Spinal cord (tissue), 9 donors: ENCODE measurements at regions not wholly inside any gene's neighbourhood (a gene's known extent, or its start where the extent isn't known, plus 50 kb on each side); places are given as distances from the start of the nearest gene placed in this dataset.

Experiments used
- DNase-seq, 6 donors: peaks; one replicate each; pipeline versions ENCODE4 v3.0.0 to v3.0.0-alpha.2; 2013 to 2015; ENCODE audit warnings: low spot score in 6 of 6, low read depth in 4 of 6
- H3K27ac ChIP-seq: one replicate; pipeline ENCODE4 v1.5.1; 2013; ENCODE audit warnings: low read depth, low read length, control low read depth
- H3K27me3 ChIP-seq: one replicate; pipeline ENCODE4 v1.6.1; 2013; ENCODE audit warnings: low read length; ENCODE audit not compliant: control insufficient read depth, insufficient read depth
- H3K36me3 ChIP-seq: one replicate; pipeline ENCODE4 v1.6.1; 2013; ENCODE audit warnings: low read length; ENCODE audit not compliant: control insufficient read depth, insufficient read depth
- H3K4me1 ChIP-seq: one replicate; pipeline ENCODE4 v1.6.1; 2013; ENCODE audit warnings: low read length; ENCODE audit not compliant: control insufficient read depth, insufficient read depth
- H3K4me3 ChIP-seq: one replicate; pipeline ENCODE4 v1.5.1; 2013; ENCODE audit warnings: low read depth, low read length, control low read depth
- H3K9me3 ChIP-seq: one replicate; pipeline ENCODE4 v1.6.1; 2013; ENCODE audit warnings: low read length; ENCODE audit not compliant: control insufficient read depth, insufficient read depth
- WGBS: methylation state at CpG from one replicate; pipeline ENCODE4 v1.1.5; 2013; ENCODE audit warnings: missing lambda C conversion rate; ENCODE audit not compliant: insufficient coverage; 5-methylcytosine and 5-hydroxymethylcytosine counted together
- donor health status: healthy.

DNA sequence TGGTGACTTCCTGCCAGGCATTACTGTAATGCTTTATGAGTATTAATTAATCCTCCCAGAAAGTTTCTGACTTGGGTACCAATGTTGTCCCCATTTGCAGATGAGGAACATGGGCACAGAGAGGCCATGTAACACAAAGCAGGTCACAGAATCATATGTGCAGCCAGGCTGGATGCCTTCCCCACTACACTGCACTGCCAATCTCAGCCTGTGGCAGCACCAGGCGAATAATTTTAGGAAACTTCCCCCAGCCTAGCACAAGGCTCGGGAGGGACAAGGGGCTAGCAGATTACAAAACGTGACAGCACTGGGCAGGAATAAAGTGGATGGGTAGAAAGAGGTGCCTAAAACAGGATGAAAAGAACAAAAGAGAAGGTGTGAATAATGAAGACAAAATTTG is 331.7 kb upstream of the PROX1 start:
- Histone ChIP-seq H3K4me3 (no peak overlapping the region), H3K9me3 (no peaks in the 10 kb centered on the region), H3K27me3 (no peaks in the 10 kb centered on the region), H3K27ac (no peak overlapping the region), H3K36me3 (no peaks in the 10 kb centered on the region), H3K4me1 (no peaks in the 10 kb centered on the region)
- 39% methylated on average over 2 of the region's 3 CpGs for WGBS
- DNase-seq, result no peak

DNA sequence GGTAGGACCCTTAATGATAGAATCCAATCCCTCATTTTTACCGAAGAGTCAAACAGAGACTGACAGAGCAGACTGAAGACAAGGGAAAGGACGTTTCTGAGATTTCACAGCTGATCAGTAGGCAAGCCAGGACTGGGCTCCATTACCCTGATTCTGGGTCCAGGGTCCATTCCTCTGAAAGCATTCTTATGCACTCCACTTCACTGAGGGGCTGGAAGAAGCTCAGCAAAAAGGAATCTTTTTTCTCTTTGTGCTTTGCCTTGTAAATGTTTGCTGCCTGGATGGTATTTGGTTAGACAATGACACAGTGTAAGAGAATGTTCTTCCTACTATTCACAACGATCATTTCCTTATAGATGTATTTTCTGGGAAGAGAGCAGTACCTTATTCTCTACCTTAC is 331.3 kb upstream of the PROX1 start:
- no peak for DNase-seq
- no peak overlapping the region for H3K4me3 ChIP-seq
- no peaks in the 10 kb centered on the region for H3K9me3 ChIP-seq
- no peaks in the 10 kb centered on the region for H3K27me3 ChIP-seq
- H3K4me1 ChIP-seq, result no peaks in the 10 kb centered on the region
- H3K36me3 ChIP-seq, result no peaks in the 10 kb centered on the region
- 64% methylated on average over 2 of the region's 3 CpGs for WGBS
- no peak overlapping the region for H3K27ac ChIP-seq

- no peaks in the 10 kb centered on the region for H3K27me3 ChIP-seq
- H3K4me1 ChIP-seq, result no peaks in the 10 kb centered on the region
- no peak for DNase-seq
- no peak overlapping the region for H3K4me3 ChIP-seq
- H3K36me3 ChIP-seq, result no peaks in the 10 kb centered on the region
- H3K27ac ChIP-seq, result no peak overlapping the region
- no peaks in the 10 kb centered on the region for H3K9me3 ChIP-seq
- 85% methylated on average over 2 of the region's 3 CpGs for WGBS
Measured at GRCh38 chr1:213657013-213657412, 330.8 kb upstream of the PROX1 start.

- no peaks in the 10 kb centered on the region for H3K4me1 ChIP-seq
- no peak for DNase-seq
- H3K36me3 ChIP-seq, result no peaks in the 10 kb centered on the region
- WGBS, result 92% methylated on average over 2 of the region's 2 CpGs
- H3K9me3 ChIP-seq, result no peaks in the 10 kb centered on the region
- no peaks in the 10 kb centered on the region for H3K27me3 ChIP-seq
- no peak overlapping the region for H3K4me3 ChIP-seq
- H3K27ac ChIP-seq, result no peak overlapping the region
Measured at GRCh38 chr1:213657879-213658278, 329.9 kb upstream of the PROX1 start.

DNA sequence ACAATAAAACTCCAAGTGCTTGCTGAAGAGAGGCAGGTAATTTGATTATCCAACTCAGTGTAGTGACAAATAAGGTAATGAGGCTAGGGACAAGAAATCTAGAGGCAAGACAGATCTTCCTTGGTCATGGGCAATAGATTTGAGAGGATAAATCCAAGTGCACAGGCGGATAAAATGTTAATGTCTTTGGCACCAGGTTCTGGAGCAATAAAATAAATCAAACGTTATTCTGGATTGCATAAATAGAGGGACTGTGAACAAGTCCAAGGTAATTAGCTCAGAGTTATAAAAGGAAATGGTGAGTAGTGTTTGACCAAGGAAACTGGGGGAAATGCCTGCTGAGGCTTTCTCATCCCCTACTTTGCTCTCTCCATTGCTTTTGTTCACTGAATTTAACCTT is 329.3 kb upstream of the PROX1 start:
- Histone ChIP-seq H3K9me3 (no peaks in the 10 kb centered on the region), H3K4me1 (no peaks in the 10 kb centered on the region), H3K4me3 (no peak overlapping the region), H3K27ac (no peak overlapping the region), H3K27me3 (no peaks in the 10 kb centered on the region), H3K36me3 (no peaks in the 10 kb centered on the region)
- 37% methylated on average over 2 of the region's 2 CpGs for WGBS
- DNase-seq, result peak in 1 of 6 donors; percentile 26

DNA sequence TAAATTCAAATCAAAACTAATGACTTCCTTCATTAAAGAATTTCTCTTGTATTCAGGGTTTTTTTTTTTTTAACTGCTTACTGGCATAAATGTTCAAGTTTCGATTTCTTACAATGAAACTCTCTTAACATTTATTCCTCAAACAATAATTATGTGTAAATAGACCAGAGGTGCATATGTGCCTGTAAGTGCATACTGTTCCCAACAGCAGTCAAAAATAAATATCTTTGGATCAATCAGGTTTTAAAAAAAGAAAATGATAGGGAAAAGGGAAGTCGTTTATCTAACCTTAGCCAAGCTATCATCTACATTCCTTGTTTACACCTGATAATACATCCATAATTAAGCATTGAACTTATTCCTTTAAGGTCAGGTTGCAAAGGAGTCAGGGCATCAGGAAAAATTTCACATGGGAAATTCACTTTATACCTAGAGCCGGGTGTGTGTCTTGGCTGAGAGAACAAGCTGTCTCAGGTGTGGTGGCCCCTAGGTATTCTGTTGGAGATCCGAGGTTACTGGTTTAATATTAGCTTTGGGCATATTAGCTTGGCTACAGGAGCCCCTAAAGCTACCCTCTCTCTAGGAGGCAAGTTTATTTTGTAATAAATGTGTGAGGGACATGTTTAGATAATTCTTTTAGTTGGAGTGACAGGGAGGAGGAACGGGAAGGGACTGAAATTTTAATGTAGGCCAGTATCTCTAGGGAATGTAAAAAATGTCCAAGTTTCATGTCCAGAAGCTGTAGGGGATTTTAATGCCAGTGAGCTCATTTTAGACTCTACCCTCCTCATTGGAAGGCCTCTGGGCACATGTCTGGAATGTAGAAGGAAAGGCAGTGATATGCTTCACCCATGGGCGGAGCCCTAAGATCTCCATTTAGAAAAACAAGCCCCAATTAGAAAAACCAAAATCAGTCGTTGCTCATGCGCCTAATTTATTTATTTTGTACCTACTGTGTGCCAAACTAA is 327.9 kb upstream of the PROX1 start:
- H3K4me1 ChIP-seq, result no peaks in the 10 kb centered on the region
- 67% methylated on average over 1 of the region's 8 CpGs for WGBS
- no peak for DNase-seq
- H3K27ac ChIP-seq, result no peak overlapping the region
- H3K4me3 ChIP-seq, result no peak overlapping the region
- no peaks in the 10 kb centered on the region for H3K9me3 ChIP-seq
- H3K27me3 ChIP-seq, result no peaks in the 10 kb centered on the region
- no peaks in the 10 kb centered on the region for H3K36me3 ChIP-seq

- DNase-seq, result no peak
- Histone ChIP-seq H3K36me3 (no peaks in the 10 kb centered on the region), H3K9me3 (no peaks in the 10 kb centered on the region), H3K4me1 (no peaks in the 10 kb centered on the region), H3K27ac (no peak overlapping the region), H3K27me3 (no peaks in the 10 kb centered on the region), H3K4me3 (no peak overlapping the region)
- WGBS, result 70% methylated on average over 4 of the region's 9 CpGs
Measured at GRCh38 chr1:213661302-213661701, 326.5 kb upstream of the PROX1 start.

- H3K27ac ChIP-seq, result no peak overlapping the region
- no peak for DNase-seq
- peaks cover 4% of the 10 kb centered on the region for H3K4me1 ChIP-seq
- no peak overlapping the region for H3K4me3 ChIP-seq
- WGBS, result no CpG with 5 or more reads among the region's 2 CpGs
- H3K36me3 ChIP-seq, result no peaks in the 10 kb centered on the region
- H3K9me3 ChIP-seq, result no peaks in the 10 kb centered on the region
- H3K27me3 ChIP-seq, result no peaks in the 10 kb centered on the region
Measured at GRCh38 chr1:213666113-213666512, 321.7 kb upstream of the PROX1 start.

DNA sequence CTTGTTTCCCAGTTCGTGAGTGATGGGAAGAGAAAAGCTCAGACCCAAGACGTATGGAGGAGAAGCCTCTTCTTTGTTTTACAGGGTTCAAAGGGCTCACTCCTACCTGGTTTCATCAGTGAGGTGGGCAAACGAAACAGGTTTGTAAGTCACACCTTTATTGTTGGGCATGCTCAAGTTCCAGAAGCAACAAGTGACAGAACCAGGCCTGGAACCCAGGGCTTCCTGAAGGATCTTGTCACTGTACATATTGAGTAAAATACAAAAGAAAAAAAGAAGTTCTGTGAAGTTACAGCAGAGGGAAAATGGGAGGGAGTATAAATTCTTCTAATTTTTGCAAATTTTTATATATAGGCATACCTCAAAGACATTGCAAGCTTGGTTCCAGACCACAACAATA is 320.9 kb upstream of the PROX1 start:
- H3K4me1 ChIP-seq, result peaks cover 4% of the 10 kb centered on the region
- H3K27ac ChIP-seq, result no peak overlapping the region
- 83% methylated on average over 3 of the region's 3 CpGs for WGBS
- H3K27me3 ChIP-seq, result no peaks in the 10 kb centered on the region
- H3K4me3 ChIP-seq, result no peak overlapping the region
- no peaks in the 10 kb centered on the region for H3K36me3 ChIP-seq
- H3K9me3 ChIP-seq, result no peaks in the 10 kb centered on the region
- DNase-seq, result no peak

DNA sequence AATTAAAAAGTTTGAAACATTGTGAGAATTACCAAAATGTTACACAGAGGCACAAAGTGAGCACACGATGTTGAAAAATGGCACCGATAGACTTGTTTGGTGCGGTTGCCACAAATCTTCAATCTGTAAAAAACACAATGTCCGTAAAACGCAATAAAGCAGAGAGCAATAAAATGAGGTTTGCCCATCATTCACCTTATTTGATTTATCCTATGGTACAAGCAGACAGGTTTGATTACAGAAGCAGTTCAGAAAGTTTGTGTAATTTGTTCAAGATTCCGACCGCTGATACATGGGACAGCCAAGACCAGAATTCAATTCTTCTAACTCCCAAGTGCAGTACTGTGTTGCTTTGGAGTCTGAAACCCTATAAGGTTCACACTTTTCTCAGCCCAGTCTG is 318.3 kb upstream of the PROX1 start:
- Histone ChIP-seq H3K36me3 (no peaks in the 10 kb centered on the region), H3K4me1 (peaks cover 4% of the 10 kb centered on the region), H3K27ac (no peak overlapping the region), H3K9me3 (no peaks in the 10 kb centered on the region), H3K27me3 (no peaks in the 10 kb centered on the region), H3K4me3 (no peak overlapping the region)
- no CpG with 5 or more reads among the region's 7 CpGs for WGBS
- no peak for DNase-seq
